ENCODE measurements at regions not wholly inside any gene's neighbourhood (a gene's known extent, or its start where the extent isn't known, plus 50 kb on each side); places are given as distances from the start of the nearest gene placed in this dataset.

GRCh38 chr12:38139456-38139855 lies 177.1 kb upstream of the ALG10B start:
- DNase-seq (ENCODE audit: low spot score): no peak

- DNase-seq (ENCODE audit: low spot score): no peak
Measured at GRCh38 chr12:38141239-38141638, 175.3 kb upstream of the ALG10B start.

GRCh38 chr12:38141861-38142260 lies 174.7 kb upstream of the ALG10B start:
- no peak for DNase-seq (ENCODE audit: low spot score)

GRCh38 chr12:38142974-38143373 lies 173.6 kb upstream of the ALG10B start:
- DNase-seq (ENCODE audit: low spot score): no peak

- DNase-seq (ENCODE audit: low spot score): no peak
Measured at GRCh38 chr12:38144049-38144448, 172.5 kb upstream of the ALG10B start.

GRCh38 chr12:38144601-38145436 lies 171.8 kb upstream of the ALG10B start:
- no peak for DNase-seq (ENCODE audit: low spot score)

GRCh38 chr12:38149395-38150073 lies 167.0 kb upstream of the ALG10B start:
- no peak for DNase-seq (ENCODE audit: low spot score)

- DNase-seq (ENCODE audit: low spot score): no peak
Measured at GRCh38 chr12:38151991-38152700, 164.4 kb upstream of the ALG10B start.

GRCh38 chr12:38152816-38153736 lies 163.5 kb upstream of the ALG10B start:
- DNase-seq (ENCODE audit: low spot score): no peak

- DNase-seq (ENCODE audit: low spot score): no peak
Measured at GRCh38 chr12:38153737-38154061, 162.9 kb upstream of the ALG10B start.

GRCh38 chr12:38154096-38155019 lies 162.2 kb upstream of the ALG10B start:
- no peak for DNase-seq (ENCODE audit: low spot score)

GRCh38 chr12:38155020-38155395 lies 161.6 kb upstream of the ALG10B start:
- no peak for DNase-seq (ENCODE audit: low spot score)

- no peak for DNase-seq (ENCODE audit: low spot score)
Measured at GRCh38 chr12:38155526-38156496, 160.8 kb upstream of the ALG10B start.

- no peak for DNase-seq (ENCODE audit: low spot score)
Measured at GRCh38 chr12:38156497-38157245, 159.9 kb upstream of the ALG10B start.

GRCh38 chr12:38157274-38157932 lies 159.2 kb upstream of the ALG10B start:
- DNase-seq (ENCODE audit: low spot score): no peak

- no peak for DNase-seq (ENCODE audit: low spot score)
Measured at GRCh38 chr12:38157933-38158401, 158.6 kb upstream of the ALG10B start.

- no peak for DNase-seq (ENCODE audit: low spot score)
Measured at GRCh38 chr12:38158428-38159091, 158.0 kb upstream of the ALG10B start.

GRCh38 chr12:38159092-38159551 lies 157.5 kb upstream of the ALG10B start:
- no peak for DNase-seq (ENCODE audit: low spot score)
